Heart left ventricle (tissue), 16 donors: ENCODE measurements at regions not wholly inside any gene's neighbourhood (a gene's known extent, or its start where the extent isn't known, plus 50 kb on each side); places are given as distances from the start of the nearest gene placed in this dataset.

ENCODE experiments used
- ATAC-seq, 4 donors: fragments of 200-7000 bp; cut with Tn5 transposase; one replicate each; pipeline ENCODE4 v1.9.1; 2020 to 2022; ENCODE audit warnings: moderate library complexity in 4 of 4, mild to moderate bottlenecking in 3 of 4, moderate number of reproducible peaks in 1 of 4
- DNase-seq, 5 donors: peaks; one replicate each; pipeline ENCODE4 v3.0.0-alpha.2; 2020
- H3K27ac ChIP-seq, 12 donors: fragments of 200-600 bp; sonication (generic) in 4 of 12; one replicate each; pipeline versions ENCODE4 v1.5.0 to v1.8.0; 2016 to 2022; ENCODE audit warnings: mild to moderate bottlenecking in 2 of 12
- H3K27me3 ChIP-seq, 9 donors: fragments of 200-600 bp; sonication (generic) in 2 of 9; one replicate each; pipeline versions ENCODE4 v1.5.1 to v1.8.0; 2016 to 2022; ENCODE audit warnings: mild to moderate bottlenecking in 3 of 9
- H3K36me3 ChIP-seq, 9 donors: fragments of 200-600 bp; sonication (generic) in 2 of 9; one replicate each; pipeline versions ENCODE4 v1.5.0 to v1.8.0; 2018 to 2022; ENCODE audit warnings: mild to moderate bottlenecking in 2 of 9
- H3K4me1 ChIP-seq, 12 donors: fragments of 200-600 bp; sonication (generic) in 4 of 12; one replicate each; pipeline versions ENCODE4 v1.5.0 to v1.8.0; 2016 to 2022; ENCODE audit warnings: mild to moderate bottlenecking in 3 of 12
- H3K4me3 ChIP-seq, 12 donors: fragments of 200-600 bp; sonication (generic) in 4 of 12; one replicate each; pipeline versions ENCODE4 v1.5.0 to v1.8.0; 2017 to 2022; ENCODE audit warnings: mild to moderate bottlenecking in 9 of 12, moderate library complexity in 4 of 12
- H3K9me3 ChIP-seq, 12 donors: fragments of 200-600 bp; sonication (generic) in 4 of 12; one replicate each; pipeline versions ENCODE4 v1.5.0 to v1.8.0; 2016 to 2022; ENCODE audit warnings: mild to moderate bottlenecking in 1 of 12
- POLR2A ChIP-seq, 2 donors: fragments of 450-650 bp; IDR thresholded peaks; one replicate each; pipeline ENCODE4 v1.6.1; 2017; ENCODE audit warnings: antibody characterized with exemption in 2 of 2, mild to moderate bottlenecking in 2 of 2, moderate library complexity in 2 of 2
- WGBS, 4 donors: extraction: QIAGEN DNeasy Blood & Tissue Kit in 2 of 4; methylation state at CpG; one replicate each; pipeline versions ENCODE4 v1.1.5 to v1.1.7; 2013 to 2018; 5-methylcytosine and 5-hydroxymethylcytosine counted together
- intact Hi-C, 10 donors: fragments of 100-400 bp; cut with DNase I; formaldehyde crosslinking; loops; one replicate each; pipeline versions ENCODE4 v1.11.1 to v1.14.2; 2022
- TF ChIP-seq, protein P1 (sequence below), 12 donors: fragments of 200-600 bp; sonication (generic) in 4 of 12; IDR thresholded peaks; one replicate each; pipeline versions ENCODE4 v1.5.0 to v1.8.0; 2018 to 2022; ENCODE audit warnings: antibody characterized with exemption in 12 of 12, mild to moderate bottlenecking in 5 of 12
- donor health status: ischemic (EF 13 %, LVEDD 7.1; RV severe dilation, severe dysfunction).
- donor health status: healthy with polysubstance abuse.
- donor health status: DM: no; HTN: yes; CAD: no.
- donor health status: DM: no; HTN: no; CAD: no.
- donor health status: ischemic (EF 25% LVEDD 6.9; RV normal size, moderate dysfunction).
- donor health status: ischemic (EF 25% LVEDD 5.7; RV mildly dilated, moderate dysfunction).
- donor health status: healthy.
- donor health status: DM: yes; HTN: yes; CAD: no.
- donor health status: ischemic (EF 35%, LVEDD 5.7; RV mildly dilated, moderate dysfunction).
- donor health status: nonischemic (EF 11% LVEDD 7.7; RV severe dilation, severe dysfunction).
- donor health status: DM: yes; HTN: yes; CAD: no.
- donor health status: PGD.
- donor health status: ischemic (EF 29% LVEDD 5.4; RV normal size, mild dysfunction).
- donor health status: nonischemic (EF 23%, LVEDD 6.1; RV moderate dilation, normal function).

DNA sequence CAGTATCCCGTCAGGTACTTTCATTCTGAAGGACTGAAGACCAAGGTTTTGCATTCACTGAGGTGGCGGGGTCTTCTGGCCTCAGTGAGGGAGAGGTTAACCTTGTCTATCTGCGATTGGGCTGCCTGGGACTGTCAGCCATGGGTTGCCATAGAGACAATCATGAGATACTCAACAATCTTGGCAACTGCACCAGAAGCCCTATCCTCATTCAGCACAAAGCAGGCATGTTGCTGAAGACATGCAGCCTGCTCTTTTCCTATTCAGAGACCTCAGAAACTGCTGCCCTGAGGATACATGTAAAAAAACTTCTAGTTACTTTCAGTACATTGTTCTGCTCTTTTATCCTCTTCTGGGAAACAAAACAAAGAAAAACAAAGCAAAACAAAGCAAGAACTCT lies 146.3 kb upstream of the PIRT start:
- ATAC-seq = no peak
- intact Hi-C loops = loop anchor here in 1 of 10 donors (10.0 kb wide), 1 partner anchor 51 kb away; no protein-coding TSS in a partner anchor

DNA sequence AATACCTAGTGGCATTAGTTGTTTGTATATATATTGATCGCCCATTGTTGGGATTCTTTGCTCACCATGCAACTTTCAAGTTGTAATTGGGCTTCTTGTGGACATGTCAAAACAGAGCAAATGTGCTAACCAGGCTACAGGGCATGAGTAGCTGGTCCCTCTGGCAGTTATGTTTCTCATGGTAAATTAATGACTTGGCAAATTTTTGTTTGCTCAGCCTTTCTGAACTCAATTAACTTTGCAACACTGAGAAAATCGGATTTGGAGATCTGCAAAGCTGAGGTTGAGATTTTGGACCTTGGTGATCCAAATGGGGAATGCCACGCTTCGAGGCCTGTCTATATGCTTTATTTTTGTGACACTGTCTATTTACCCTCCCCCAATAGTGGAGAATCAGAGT lies 138.5 kb upstream of the PIRT start:
- no peaks in the 10 kb centered on the region for H3K4me1 ChIP-seq
- no peaks in the 10 kb centered on the region for H3K27me3 ChIP-seq
- peaks cover 0 to 4% (median 0%) of the 10 kb centered on the region in 12 donors for H3K9me3 ChIP-seq
- no peak overlapping the region for H3K27ac ChIP-seq
- no peak overlapping the region for H3K4me3 ChIP-seq
- no peak for ATAC-seq
- intact Hi-C loops = loop anchor here in 1 of 10 donors (5.0 kb wide), 1 partner anchor 49 kb away; no protein-coding TSS in a partner anchor
- no peak for TF ChIP-seq POLR2A (IDR thresholded peaks at IDR 0.05)
- TF ChIP-seq, protein P1, sequence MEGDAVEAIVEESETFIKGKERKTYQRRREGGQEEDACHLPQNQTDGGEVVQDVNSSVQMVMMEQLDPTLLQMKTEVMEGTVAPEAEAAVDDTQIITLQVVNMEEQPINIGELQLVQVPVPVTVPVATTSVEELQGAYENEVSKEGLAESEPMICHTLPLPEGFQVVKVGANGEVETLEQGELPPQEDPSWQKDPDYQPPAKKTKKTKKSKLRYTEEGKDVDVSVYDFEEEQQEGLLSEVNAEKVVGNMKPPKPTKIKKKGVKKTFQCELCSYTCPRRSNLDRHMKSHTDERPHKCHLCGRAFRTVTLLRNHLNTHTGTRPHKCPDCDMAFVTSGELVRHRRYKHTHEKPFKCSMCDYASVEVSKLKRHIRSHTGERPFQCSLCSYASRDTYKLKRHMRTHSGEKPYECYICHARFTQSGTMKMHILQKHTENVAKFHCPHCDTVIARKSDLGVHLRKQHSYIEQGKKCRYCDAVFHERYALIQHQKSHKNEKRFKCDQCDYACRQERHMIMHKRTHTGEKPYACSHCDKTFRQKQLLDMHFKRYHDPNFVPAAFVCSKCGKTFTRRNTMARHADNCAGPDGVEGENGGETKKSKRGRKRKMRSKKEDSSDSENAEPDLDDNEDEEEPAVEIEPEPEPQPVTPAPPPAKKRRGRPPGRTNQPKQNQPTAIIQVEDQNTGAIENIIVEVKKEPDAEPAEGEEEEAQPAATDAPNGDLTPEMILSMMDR (IDR thresholded peaks at IDR 0.05) = no peak
- 79 to 84% (median 83%) methylated on average over 4 of the region's 4 CpGs for WGBS, 4 donors
- no peaks in the 10 kb centered on the region for H3K36me3 ChIP-seq
- DNase-seq = no peak

More for the DNA sequence above, 146.3 kb upstream of the PIRT start:
- no peaks in the 10 kb centered on the region for H3K27me3 ChIP-seq
- no peak for DNase-seq
- peaks cover 0 to 6% (median 0%) of the 10 kb centered on the region in 12 donors for H3K9me3 ChIP-seq
- no peaks in the 10 kb centered on the region for H3K4me1 ChIP-seq
- no peak for TF ChIP-seq POLR2A (IDR thresholded peaks at IDR 0.05)
- TF ChIP-seq, protein P1 (IDR thresholded peaks at IDR 0.05) = no peak
- 41 to 67% (median 65%) methylated on average over 3 of the region's 3 CpGs for WGBS, 4 donors
- H3K27ac ChIP-seq = no peak overlapping the region
- H3K36me3 ChIP-seq = no peaks in the 10 kb centered on the region
- no peak overlapping the region for H3K4me3 ChIP-seq

DNA sequence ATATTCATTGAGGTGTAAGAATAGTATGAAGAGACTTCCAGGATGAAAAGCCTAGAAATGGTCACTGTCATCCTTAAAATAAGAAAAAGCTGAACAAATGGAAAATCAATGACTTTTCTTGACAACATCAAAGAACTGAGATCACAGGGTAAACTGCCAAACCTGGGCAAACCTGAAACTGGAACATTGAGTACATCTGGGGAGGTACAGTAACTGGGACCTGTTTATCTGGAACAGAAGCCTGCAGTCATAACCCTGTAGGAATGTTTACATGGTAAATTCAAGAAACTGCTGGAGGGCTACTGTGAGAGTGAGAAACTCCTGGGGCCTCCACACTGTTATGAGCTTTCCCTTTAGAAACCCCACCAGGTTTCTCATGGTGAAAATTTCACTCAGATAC lies 130.1 kb upstream of the PIRT start:
- peaks cover 0 to 6% (median 0%) of the 10 kb centered on the region in 12 donors for H3K9me3 ChIP-seq
- H3K4me3 ChIP-seq = no peak overlapping the region
- intact Hi-C loops = no loop called here
- H3K27me3 ChIP-seq = peaks cover 0 to 3% (median 0%) of the 10 kb centered on the region in 9 donors
- DNase-seq = no peak
- H3K27ac ChIP-seq = no peak overlapping the region
- no peak for TF ChIP-seq POLR2A (IDR thresholded peaks at IDR 0.05)
- TF ChIP-seq, protein P1 (IDR thresholded peaks at IDR 0.05) = no peak
- no peaks in the 10 kb centered on the region for H3K36me3 ChIP-seq
- ATAC-seq = no peak
- no peaks in the 10 kb centered on the region for H3K4me1 ChIP-seq

DNA sequence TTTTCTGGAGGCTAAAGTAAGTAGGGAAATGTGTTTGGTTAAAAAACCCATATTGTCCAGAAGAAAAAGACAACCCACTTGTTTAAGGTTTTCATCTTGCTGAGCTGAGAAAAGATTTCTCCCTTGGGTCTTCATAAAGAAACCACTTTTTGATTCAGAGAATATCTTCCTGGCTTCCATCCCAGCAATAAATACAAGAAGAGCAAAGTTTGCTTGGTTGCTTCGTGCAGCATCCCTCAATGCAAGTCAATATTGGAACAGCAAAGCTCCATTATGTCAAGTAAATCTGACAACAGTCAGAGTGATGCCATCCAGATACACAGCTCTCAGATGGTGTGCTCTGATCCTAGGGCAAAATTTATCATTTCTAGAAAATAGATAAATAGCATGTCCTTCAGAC lies 118.9 kb upstream of the PIRT start:
- Histone ChIP-seq H3K27ac (no peak overlapping the region), H3K9me3 (peaks cover 0 to 3% (median 0%) of the 10 kb centered on the region in 12 donors), H3K4me3 (no peak overlapping the region), H3K27me3 (peaks cover 0 to 12% (median 0%) of the 10 kb centered on the region in 9 donors), H3K4me1 (no peaks in the 10 kb centered on the region), H3K36me3 (no peaks in the 10 kb centered on the region)
- no peak for TF ChIP-seq POLR2A (IDR thresholded peaks at IDR 0.05)
- TF ChIP-seq, protein P1 (IDR thresholded peaks at IDR 0.05) = no peak
- no peak for ATAC-seq
- DNase-seq = no peak
- 37 to 52% (median 49%) methylated on average over 1 of the region's 1 CpG for WGBS, 4 donors
- intact Hi-C loops = no loop called here
